ENCODE measurements at regions not wholly inside any gene's neighbourhood (a gene's known extent, or its start where the extent isn't known, plus 50 kb on each side); places are given as distances from the start of the nearest gene placed in this dataset.
"Not testable (repeated sequence)": the region's sequence is repeated elsewhere in the genome, so short reads cannot be mapped to it uniquely, and the experiment has no call there.

GRCh38 chrY:7860781-7861614 lies 949.4 kb upstream of the AMELY start:
- FAIRE-seq, result no peak
- 84 to 94% methylated on average over 3 of the region's 3 CpGs; no CpG with 5 or more reads in 1 of the 3 donors for WGBS, 3 donors
- Histone ChIP-seq H3K27me3 (ENCODE audit: control insufficient read depth in 3 of 3, insufficient read depth in 3 of 3, low read length in 3 of 3) (no peaks in the 10 kb centered on the region), H3K27ac (ENCODE audit: low read depth in 1 of 3, low read length in 2 of 3) (no peak overlapping the region), H3K4me3 (ENCODE audit: low read depth in 1 of 3, low read length in 3 of 3) (no peak overlapping the region), H3K4me1 (ENCODE audit: control insufficient read depth in 3 of 3, insufficient read depth in 2 of 3, low read depth in 1 of 3, low read length in 2 of 3) (no peaks in the 10 kb centered on the region), H3K9me3 (ENCODE audit: control insufficient read depth in 2 of 2, insufficient read depth in 1 of 2, low read depth in 1 of 2, low read length in 1 of 2) (no peaks in the 10 kb centered on the region), H3K36me3 (ENCODE audit: control insufficient read depth in 3 of 3, insufficient read depth in 2 of 3, low read depth in 1 of 3, low read length in 3 of 3) (no peaks in the 10 kb centered on the region)
- no peak for DNase-seq

GRCh38 chrY:7850191-7850590 lies 938.6 kb upstream of the AMELY start:
- DNase-seq (no peak), FAIRE-seq (no peak)
- H3K4me3 ChIP-seq (ENCODE audit: low read depth in 1 of 3, low read length in 3 of 3), result no peak overlapping the region
- H3K36me3 ChIP-seq (ENCODE audit: control insufficient read depth in 3 of 3, insufficient read depth in 2 of 3, low read depth in 1 of 3, low read length in 3 of 3), result no peaks in the 10 kb centered on the region
- H3K9me3 ChIP-seq (ENCODE audit: control insufficient read depth in 2 of 2, insufficient read depth in 1 of 2, low read depth in 1 of 2, low read length in 1 of 2), result no peaks in the 10 kb centered on the region
- H3K4me1 ChIP-seq (ENCODE audit: control insufficient read depth in 3 of 3, insufficient read depth in 2 of 3, low read depth in 1 of 3, low read length in 2 of 3), result no peaks in the 10 kb centered on the region
- no peak overlapping the region for H3K27ac ChIP-seq (ENCODE audit: low read depth in 1 of 3, low read length in 2 of 3)
- no peaks in the 10 kb centered on the region for H3K27me3 ChIP-seq (ENCODE audit: control insufficient read depth in 3 of 3, insufficient read depth in 3 of 3, low read length in 3 of 3)

GRCh38 chrY:7845776-7846175 lies 934.2 kb upstream of the AMELY start:
- H3K36me3 ChIP-seq (ENCODE audit: control insufficient read depth in 3 of 3, insufficient read depth in 2 of 3, low read depth in 1 of 3, low read length in 3 of 3), result no peaks in the 10 kb centered on the region
- H3K27ac ChIP-seq (ENCODE audit: low read depth in 1 of 3, low read length in 2 of 3), result no peak overlapping the region
- FAIRE-seq (no peak), DNase-seq (no peak)
- no peaks in the 10 kb centered on the region for H3K4me1 ChIP-seq (ENCODE audit: control insufficient read depth in 3 of 3, insufficient read depth in 2 of 3, low read depth in 1 of 3, low read length in 2 of 3)
- H3K4me3 ChIP-seq (ENCODE audit: low read depth in 1 of 3, low read length in 3 of 3), result no peak overlapping the region
- no peaks in the 10 kb centered on the region for H3K9me3 ChIP-seq (ENCODE audit: control insufficient read depth in 2 of 2, insufficient read depth in 1 of 2, low read depth in 1 of 2, low read length in 1 of 2)
- no peaks in the 10 kb centered on the region for H3K27me3 ChIP-seq (ENCODE audit: control insufficient read depth in 3 of 3, insufficient read depth in 3 of 3, low read length in 3 of 3)

GRCh38 chrY:7837046-7837445 lies 925.5 kb upstream of the AMELY start:
- Histone ChIP-seq H3K27me3 (ENCODE audit: control insufficient read depth in 3 of 3, insufficient read depth in 3 of 3, low read length in 3 of 3) (no peaks in the 10 kb centered on the region), H3K9me3 (ENCODE audit: control insufficient read depth in 2 of 2, insufficient read depth in 1 of 2, low read depth in 1 of 2, low read length in 1 of 2) (no peaks in the 10 kb centered on the region), H3K4me3 (ENCODE audit: low read depth in 1 of 3, low read length in 3 of 3) (no peak overlapping the region), H3K4me1 (ENCODE audit: control insufficient read depth in 3 of 3, insufficient read depth in 2 of 3, low read depth in 1 of 3, low read length in 2 of 3) (no peaks in the 10 kb centered on the region), H3K36me3 (ENCODE audit: control insufficient read depth in 3 of 3, insufficient read depth in 2 of 3, low read depth in 1 of 3, low read length in 3 of 3) (no peaks in the 10 kb centered on the region), H3K27ac (ENCODE audit: low read depth in 1 of 3, low read length in 2 of 3) (no peak overlapping the region)
- 49 to 69% methylated on average over 7 of the region's 7 CpGs; no CpG with 5 or more reads in 1 of the 3 donors for WGBS, 3 donors
- no peak for FAIRE-seq
- no peak for DNase-seq

- WGBS, 3 donors, result 74 to 89% methylated on average over 2 of the region's 2 CpGs; no CpG with 5 or more reads in 1 of the 3 donors
- DNase-seq, result no peak
- no peak overlapping the region for H3K27ac ChIP-seq (ENCODE audit: low read depth in 1 of 3, low read length in 2 of 3)
- no peak overlapping the region for H3K4me3 ChIP-seq (ENCODE audit: low read depth in 1 of 3, low read length in 3 of 3)
- no peaks in the 10 kb centered on the region for H3K27me3 ChIP-seq (ENCODE audit: control insufficient read depth in 3 of 3, insufficient read depth in 3 of 3, low read length in 3 of 3)
- no peak for FAIRE-seq
- no peaks in the 10 kb centered on the region for H3K36me3 ChIP-seq (ENCODE audit: control insufficient read depth in 3 of 3, insufficient read depth in 2 of 3, low read depth in 1 of 3, low read length in 3 of 3)
- H3K4me1 ChIP-seq (ENCODE audit: control insufficient read depth in 3 of 3, insufficient read depth in 2 of 3, low read depth in 1 of 3, low read length in 2 of 3), result no peaks in the 10 kb centered on the region
- H3K9me3 ChIP-seq (ENCODE audit: control insufficient read depth in 2 of 2, insufficient read depth in 1 of 2, low read depth in 1 of 2, low read length in 1 of 2), result no peaks in the 10 kb centered on the region
These were observed 924.8 kb upstream of the AMELY start for GRCh38 chrY:7836366-7836765.

GRCh38 chrY:7835416-7835815 lies 923.9 kb upstream of the AMELY start:
- no peaks in the 10 kb centered on the region for H3K27me3 ChIP-seq (ENCODE audit: control insufficient read depth in 3 of 3, insufficient read depth in 3 of 3, low read length in 3 of 3)
- WGBS, 3 donors, result 86 to 90% methylated on average over 5 of the region's 5 CpGs; no CpG with 5 or more reads in 1 of the 3 donors
- FAIRE-seq, result no peak
- H3K9me3 ChIP-seq (ENCODE audit: control insufficient read depth in 2 of 2, insufficient read depth in 1 of 2, low read depth in 1 of 2, low read length in 1 of 2), result no peaks in the 10 kb centered on the region
- DNase-seq, result no peak
- H3K27ac ChIP-seq (ENCODE audit: low read depth in 1 of 3, low read length in 2 of 3), result no peak overlapping the region
- H3K4me3 ChIP-seq (ENCODE audit: low read depth in 1 of 3, low read length in 3 of 3), result no peak overlapping the region
- no peaks in the 10 kb centered on the region for H3K36me3 ChIP-seq (ENCODE audit: control insufficient read depth in 3 of 3, insufficient read depth in 2 of 3, low read depth in 1 of 3, low read length in 3 of 3)
- no peaks in the 10 kb centered on the region for H3K4me1 ChIP-seq (ENCODE audit: control insufficient read depth in 3 of 3, insufficient read depth in 2 of 3, low read depth in 1 of 3, low read length in 2 of 3)

- H3K4me3 ChIP-seq (ENCODE audit: low read depth in 1 of 3, low read length in 3 of 3), result no peak overlapping the region
- no peaks in the 10 kb centered on the region for H3K4me1 ChIP-seq (ENCODE audit: control insufficient read depth in 3 of 3, insufficient read depth in 2 of 3, low read depth in 1 of 3, low read length in 2 of 3)
- 50 to 59% methylated on average over 2 of the region's 2 CpGs; no CpG with 5 or more reads in 1 of the 3 donors for WGBS, 3 donors
- no peak for DNase-seq
- H3K9me3 ChIP-seq (ENCODE audit: control insufficient read depth in 2 of 2, insufficient read depth in 1 of 2, low read depth in 1 of 2, low read length in 1 of 2), result no peaks in the 10 kb centered on the region
- FAIRE-seq, result no peak
- no peak overlapping the region for H3K27ac ChIP-seq (ENCODE audit: low read depth in 1 of 3, low read length in 2 of 3)
- H3K27me3 ChIP-seq (ENCODE audit: control insufficient read depth in 3 of 3, insufficient read depth in 3 of 3, low read length in 3 of 3), result no peaks in the 10 kb centered on the region
- H3K36me3 ChIP-seq (ENCODE audit: control insufficient read depth in 3 of 3, insufficient read depth in 2 of 3, low read depth in 1 of 3, low read length in 3 of 3), result no peaks in the 10 kb centered on the region
These were observed 922.7 kb upstream of the AMELY start for GRCh38 chrY:7834284-7834683.

- not testable (repeated sequence) for DNase-seq; H3K4me3 ChIP-seq (ENCODE audit: low read depth in 1 of 3, low read length in 3 of 3); FAIRE-seq; H3K27me3 ChIP-seq (ENCODE audit: control insufficient read depth in 3 of 3, insufficient read depth in 3 of 3, low read length in 3 of 3); H3K9me3 ChIP-seq (ENCODE audit: control insufficient read depth in 2 of 2, insufficient read depth in 1 of 2, low read depth in 1 of 2, low read length in 1 of 2); H3K36me3 ChIP-seq (ENCODE audit: control insufficient read depth in 3 of 3, insufficient read depth in 2 of 3, low read depth in 1 of 3, low read length in 3 of 3); H3K27ac ChIP-seq (ENCODE audit: low read depth in 1 of 3, low read length in 2 of 3); H3K4me1 ChIP-seq (ENCODE audit: control insufficient read depth in 3 of 3, insufficient read depth in 2 of 3, low read depth in 1 of 3, low read length in 2 of 3)
These were observed 919.3 kb upstream of the AMELY start for GRCh38 chrY:7830881-7831280.

GRCh38 chrY:7826533-7826932 lies 915.0 kb upstream of the AMELY start:
- WGBS, 3 donors, result 88 to 93% methylated on average over 2 of the region's 2 CpGs; no CpG with 5 or more reads in 1 of the 3 donors
- Histone ChIP-seq H3K4me3 (ENCODE audit: low read depth in 1 of 3, low read length in 3 of 3) (no peak overlapping the region), H3K9me3 (ENCODE audit: control insufficient read depth in 2 of 2, insufficient read depth in 1 of 2, low read depth in 1 of 2, low read length in 1 of 2) (no peaks in the 10 kb centered on the region), H3K36me3 (ENCODE audit: control insufficient read depth in 3 of 3, insufficient read depth in 2 of 3, low read depth in 1 of 3, low read length in 3 of 3) (no peaks in the 10 kb centered on the region), H3K27ac (ENCODE audit: low read depth in 1 of 3, low read length in 2 of 3) (no peak overlapping the region), H3K4me1 (ENCODE audit: control insufficient read depth in 3 of 3, insufficient read depth in 2 of 3, low read depth in 1 of 3, low read length in 2 of 3) (no peaks in the 10 kb centered on the region), H3K27me3 (ENCODE audit: control insufficient read depth in 3 of 3, insufficient read depth in 3 of 3, low read length in 3 of 3) (no peaks in the 10 kb centered on the region)
- no peak for DNase-seq
- FAIRE-seq, result no peak
